Frontal cortex (tissue), 3 donors: ENCODE measurements at regions not wholly inside any gene's neighbourhood (a gene's known extent, or its start where the extent isn't known, plus 50 kb on each side); places are given as distances from the start of the nearest gene placed in this dataset.
"Not testable (repeated sequence)": the region's sequence is repeated elsewhere in the genome, so short reads cannot be mapped to it uniquely, and the experiment has no call there.

Experiments
- DNase-seq, 2 donors: peaks; one replicate each; pipeline ENCODE4 v3.0.0; 2012; ENCODE audit warnings: low spot score in 2 of 2
- FAIRE-seq: peaks from 2 replicates; lab custom pipeline; 2012; peaks lifted over from hg19 to GRCh38; lab: Jason Lieb, UNC
- donor health status: control.
- donor health status: control.
- donor health status: control.

DNA sequence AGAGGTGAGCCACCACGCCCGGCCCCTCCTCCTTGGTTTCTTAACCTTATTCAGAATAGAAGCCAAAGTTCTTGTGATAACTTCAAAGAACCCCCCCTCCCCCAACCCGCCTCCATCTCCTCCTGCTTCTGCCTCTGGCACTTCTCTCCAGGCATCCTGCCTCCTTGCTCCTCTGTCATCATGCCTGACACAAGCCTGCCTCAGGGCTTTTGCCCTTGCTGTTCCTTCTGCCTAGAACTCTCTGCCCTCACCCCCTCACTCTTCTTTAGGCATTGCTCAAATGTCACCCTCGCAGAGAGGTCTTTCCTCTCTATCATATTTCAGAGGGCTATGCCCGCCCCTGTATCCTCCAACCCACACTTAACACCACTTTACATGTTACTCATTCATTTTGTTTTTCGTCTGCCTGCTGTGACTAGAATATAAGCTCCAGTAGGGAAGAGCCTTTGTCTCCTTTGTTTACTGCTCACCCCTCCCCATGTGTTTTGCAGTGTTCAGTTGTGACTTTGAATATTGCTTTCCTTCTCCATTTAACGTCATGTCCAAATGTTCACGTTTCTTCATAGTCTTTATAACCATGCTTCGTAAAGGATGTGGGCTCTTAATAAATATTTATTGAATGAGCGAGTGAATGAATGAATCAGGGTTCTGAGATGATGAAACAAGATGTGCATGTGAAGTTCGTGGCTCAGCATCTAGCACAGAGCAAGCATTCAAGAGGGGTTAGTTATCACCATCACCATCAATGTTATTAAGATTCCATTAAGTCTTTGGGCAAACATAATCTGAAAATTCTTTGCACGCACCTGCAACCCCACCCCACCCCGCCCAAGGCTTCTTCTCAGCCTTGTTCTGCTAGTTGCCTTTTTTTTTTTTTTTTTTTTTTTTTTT is 186.2 kb upstream of the WSCD1 start:
- FAIRE-seq: no peak
- DNase-seq: no peak

DNA sequence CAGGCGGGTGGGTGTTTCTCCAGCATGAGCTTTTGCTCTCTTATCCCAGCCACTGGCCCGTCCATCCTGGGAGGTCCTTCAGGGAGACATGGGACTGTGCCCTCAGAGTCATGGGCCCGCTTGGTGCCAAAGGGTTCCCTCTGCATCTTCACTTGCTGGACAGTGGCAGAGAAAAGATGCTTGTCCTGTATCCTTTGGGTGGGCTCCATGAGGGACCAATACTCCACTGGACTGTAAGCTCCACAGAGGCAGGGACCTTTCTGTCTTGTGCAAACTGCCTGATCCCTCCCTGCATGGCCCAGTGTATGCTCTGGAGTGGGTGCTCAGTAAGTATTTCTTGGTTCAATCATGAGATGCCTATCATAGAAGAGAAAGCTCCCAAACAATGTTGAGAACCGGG is 184.8 kb upstream of the WSCD1 start:
- no peak for DNase-seq
- no peak for FAIRE-seq

DNA sequence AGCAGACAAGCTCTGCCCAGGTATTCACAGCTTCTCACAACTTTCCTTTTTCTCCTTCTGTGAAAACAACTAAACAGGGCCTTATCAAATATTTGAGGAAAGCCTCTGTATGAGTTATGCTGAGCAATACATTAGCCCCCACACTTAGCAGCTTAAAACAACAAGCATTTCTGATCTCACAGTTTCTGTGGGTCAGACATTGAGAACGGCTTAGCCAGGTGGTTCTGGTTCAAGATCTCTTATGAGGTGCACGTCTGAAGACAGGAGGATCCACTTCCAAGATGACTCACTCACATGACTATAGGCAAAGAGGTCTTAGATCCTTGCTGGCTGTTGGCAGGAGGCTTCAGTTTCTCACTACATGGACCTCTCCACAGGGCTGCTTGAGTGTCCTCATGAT is 181.4 kb upstream of the WSCD1 start:
- FAIRE-seq (no peak), DNase-seq (no peak)

DNA sequence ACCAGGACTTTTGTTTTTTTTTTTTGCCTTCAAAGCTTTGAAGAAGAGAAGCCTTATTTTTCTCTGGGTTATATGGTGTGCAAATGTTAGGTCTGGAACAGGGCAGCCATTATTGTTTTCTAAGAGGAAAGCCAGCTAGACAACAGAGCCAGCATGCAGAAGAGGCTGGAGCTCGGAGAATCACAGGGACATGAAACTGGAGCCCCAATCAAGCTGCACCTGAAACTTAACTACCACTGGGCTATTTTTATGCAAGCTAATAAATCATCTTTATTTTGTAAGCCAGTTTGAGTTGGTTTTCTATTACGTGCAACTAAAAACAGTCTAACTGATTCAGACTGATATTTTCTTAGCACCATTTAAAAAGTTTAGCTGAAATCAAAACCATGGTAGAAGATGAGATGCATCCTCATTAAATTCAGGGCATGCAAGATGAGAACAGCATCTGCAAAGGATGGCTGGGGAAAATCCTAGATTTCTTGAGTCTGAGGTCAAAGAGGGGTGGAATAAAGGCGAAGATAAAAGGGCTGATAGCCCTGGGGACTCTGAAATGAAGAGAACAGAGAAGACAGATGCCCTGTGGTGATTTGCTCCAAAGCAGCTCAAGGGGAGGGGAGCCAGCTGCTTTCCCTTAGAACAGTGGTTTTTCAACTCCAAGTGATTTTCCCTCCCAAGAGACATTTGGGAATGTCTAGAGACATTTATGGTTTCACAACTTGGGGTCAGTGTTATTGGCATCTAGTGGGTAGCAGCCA is 177.1 kb upstream of the WSCD1 start:
- no peak for FAIRE-seq
- DNase-seq: no peak

DNA sequence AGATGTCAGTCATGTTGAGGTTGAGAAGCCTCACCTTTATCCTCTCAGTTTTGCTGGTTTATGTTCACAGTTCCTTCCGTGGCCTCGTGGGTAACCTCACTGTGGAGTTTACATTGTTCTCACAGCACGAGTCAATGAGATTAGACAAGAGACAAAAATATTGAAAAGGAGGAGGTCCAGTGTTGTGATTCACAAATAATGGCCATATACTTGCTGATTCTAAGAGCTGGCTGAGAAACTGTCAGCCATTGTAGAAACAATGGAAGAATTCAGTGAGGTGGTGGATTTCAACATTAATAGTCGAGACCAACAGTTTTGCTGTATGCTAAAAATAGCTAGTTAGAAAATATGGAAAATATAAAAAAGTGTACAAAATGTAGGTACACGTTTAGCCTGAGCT is 176.4 kb upstream of the WSCD1 start:
- FAIRE-seq: no peak
- DNase-seq: no peak

DNA sequence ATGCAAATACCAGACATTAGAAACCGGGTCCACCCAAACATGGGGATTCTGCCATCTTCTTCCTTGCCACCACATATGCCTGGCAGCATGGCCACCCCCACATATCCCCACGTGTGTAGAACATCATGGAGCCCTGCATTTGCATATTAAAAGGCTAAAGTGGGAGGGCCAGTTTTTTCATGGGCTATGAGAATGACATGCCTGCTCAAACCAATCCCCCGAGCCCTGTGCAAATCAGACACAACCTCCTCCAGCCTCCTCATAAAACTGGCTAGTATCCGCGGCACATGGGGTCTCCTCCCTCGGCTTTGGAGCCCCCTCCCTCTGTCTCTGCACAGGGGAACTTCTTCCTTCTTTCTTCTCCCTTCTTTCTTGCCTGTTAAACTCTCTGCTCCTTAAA is 174.9 kb upstream of the WSCD1 start:
- no peak for DNase-seq
- no peak for FAIRE-seq

DNA sequence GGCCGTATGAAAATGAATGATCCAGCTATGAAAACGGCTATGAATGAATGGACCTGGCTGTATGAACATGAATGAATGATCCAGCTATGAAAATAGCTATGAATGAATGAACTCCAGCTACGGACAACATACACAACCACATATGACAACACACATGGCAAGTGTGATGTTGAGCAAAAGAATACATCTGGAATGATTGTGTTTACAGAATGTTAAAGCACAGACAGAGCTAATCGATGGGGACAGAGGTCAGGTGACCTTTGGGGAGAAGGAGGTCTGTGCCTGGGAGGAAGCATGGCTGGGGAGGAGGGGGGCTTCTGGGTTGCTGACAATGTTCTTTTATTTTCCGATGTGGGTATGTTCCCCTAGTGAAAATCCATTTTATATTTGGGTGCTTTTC is 174.0 kb upstream of the WSCD1 start:
- no peak for FAIRE-seq
- no peak for DNase-seq

DNA sequence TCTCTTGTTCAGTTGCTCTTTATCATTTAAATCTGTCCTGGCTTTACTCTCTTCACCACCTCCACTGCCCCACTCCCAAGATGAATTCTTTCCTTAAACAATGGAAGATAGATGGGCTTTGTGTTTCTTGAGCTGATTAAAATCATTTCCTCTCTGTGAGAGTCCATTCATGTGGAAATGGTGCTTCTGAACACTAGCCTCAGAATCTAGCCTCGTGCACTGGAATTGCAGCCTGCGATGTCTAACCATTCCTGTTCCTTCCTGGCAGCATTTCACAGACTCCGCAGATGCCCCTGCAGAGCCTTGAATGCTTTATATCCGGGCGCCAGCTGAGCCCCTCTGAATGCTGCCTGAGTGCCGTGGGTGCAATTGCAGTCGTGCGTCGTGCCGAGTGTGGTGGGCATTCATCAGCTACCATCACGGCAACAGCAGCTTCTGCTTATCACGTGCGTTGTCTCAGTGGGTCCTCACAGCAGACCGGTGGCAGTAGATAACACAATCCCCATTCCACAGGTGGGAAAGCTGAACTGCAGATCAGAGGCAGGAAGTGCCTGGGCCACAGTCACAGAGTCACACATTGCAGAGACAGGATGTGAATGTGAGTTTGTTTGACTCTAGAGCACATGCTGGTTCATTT is 172.8 kb upstream of the WSCD1 start:
- FAIRE-seq (no peak), DNase-seq (no peak)

DNA sequence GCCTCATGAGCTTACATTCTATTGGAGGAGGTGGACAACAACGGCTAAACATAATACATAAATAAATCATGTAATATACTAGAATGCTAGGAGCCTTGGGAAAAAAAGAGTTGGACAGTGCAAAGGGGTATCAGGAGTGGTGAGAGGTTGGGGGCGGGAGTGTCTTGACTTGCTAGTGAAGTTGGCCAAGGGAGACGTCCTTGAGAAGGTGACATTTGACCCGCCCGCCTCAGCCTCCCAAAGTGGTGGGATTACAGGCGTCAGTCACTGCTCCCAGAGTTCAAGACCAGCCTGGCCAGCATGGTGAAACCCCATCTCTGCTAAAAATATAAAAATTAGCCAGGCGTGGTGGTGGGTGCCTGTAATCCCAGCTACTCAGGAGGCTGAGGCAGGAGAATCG is 172.2 kb upstream of the WSCD1 start:
- not testable (repeated sequence) for DNase-seq, FAIRE-seq

DNA sequence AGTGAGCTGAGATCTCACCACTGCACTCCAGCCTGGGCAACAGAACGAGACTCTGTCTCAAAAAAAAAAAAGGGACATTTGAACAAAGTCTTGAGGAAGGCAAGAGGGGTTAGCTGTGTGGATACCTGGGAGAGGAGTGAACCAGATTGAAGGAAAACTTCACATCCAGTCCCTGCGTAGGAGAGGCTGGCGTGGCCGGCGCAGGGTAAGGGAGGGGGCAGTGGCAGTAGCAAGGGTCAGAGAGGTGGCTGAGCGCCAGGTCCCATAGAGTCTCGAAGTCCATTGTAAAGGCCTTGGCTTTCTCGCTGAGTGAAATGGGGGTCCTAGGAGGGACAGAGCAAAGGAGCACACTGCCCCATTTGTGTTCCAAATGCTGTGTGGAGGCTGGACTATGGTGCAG is 171.8 kb upstream of the WSCD1 start:
- DNase-seq: no peak
- no peak for FAIRE-seq

DNA sequence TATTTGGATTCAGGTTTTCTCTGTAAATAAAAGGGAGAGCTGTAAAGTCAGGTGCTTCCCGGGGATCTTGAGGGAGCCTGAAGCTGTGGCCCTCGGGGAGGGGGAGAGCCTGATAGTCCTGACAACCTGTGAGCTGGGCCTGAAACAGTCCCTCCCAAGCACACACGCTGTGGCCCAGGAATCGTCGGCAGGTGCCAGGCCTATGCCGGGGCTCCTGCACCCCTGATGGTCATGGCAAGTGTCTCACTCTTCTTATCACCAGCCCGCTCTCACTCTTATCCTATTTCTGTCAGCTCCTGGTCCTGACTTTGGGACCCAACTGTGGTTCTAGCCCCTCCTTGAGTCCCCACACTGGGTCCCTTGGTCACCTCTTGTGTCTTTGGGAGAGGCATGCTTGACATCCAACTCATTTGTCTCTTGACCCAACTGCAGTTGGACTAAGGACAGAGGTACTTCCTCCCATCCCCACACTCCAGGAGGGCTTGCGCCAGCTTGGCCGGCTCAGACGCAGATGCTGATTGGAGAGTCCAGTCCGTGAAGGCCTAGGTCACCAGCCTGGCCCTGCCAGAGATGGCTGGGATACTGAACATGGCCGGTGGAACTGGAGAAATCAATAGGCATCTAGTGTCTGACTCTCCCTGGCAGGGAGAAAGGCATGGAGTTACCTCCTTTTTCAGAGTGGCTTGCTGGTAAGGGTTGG is 170.5 kb upstream of the WSCD1 start:
- DNase-seq (no peak), FAIRE-seq (no peak)

DNA sequence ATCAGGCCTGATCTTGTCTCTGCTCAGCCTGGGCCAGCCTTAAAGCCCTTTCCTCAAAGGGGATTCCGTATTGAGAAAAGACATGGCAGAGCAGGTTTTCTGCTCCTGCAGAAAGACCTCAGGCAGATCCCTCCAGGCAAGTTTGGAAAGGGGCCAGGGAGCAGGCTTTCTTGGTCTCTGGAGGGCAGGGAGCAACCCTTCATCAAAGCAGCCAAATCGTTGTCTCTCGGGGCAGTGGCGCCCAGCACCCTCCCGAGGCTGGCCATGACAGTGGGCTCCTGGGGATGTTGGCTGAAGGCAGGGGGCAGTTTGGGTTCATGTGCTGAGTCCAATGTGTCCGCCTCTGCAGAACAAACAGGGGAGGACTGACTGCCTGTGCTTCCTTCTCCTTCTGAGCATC is 168.4 kb upstream of the WSCD1 start:
- DNase-seq: no peak
- FAIRE-seq: no peak

DNA sequence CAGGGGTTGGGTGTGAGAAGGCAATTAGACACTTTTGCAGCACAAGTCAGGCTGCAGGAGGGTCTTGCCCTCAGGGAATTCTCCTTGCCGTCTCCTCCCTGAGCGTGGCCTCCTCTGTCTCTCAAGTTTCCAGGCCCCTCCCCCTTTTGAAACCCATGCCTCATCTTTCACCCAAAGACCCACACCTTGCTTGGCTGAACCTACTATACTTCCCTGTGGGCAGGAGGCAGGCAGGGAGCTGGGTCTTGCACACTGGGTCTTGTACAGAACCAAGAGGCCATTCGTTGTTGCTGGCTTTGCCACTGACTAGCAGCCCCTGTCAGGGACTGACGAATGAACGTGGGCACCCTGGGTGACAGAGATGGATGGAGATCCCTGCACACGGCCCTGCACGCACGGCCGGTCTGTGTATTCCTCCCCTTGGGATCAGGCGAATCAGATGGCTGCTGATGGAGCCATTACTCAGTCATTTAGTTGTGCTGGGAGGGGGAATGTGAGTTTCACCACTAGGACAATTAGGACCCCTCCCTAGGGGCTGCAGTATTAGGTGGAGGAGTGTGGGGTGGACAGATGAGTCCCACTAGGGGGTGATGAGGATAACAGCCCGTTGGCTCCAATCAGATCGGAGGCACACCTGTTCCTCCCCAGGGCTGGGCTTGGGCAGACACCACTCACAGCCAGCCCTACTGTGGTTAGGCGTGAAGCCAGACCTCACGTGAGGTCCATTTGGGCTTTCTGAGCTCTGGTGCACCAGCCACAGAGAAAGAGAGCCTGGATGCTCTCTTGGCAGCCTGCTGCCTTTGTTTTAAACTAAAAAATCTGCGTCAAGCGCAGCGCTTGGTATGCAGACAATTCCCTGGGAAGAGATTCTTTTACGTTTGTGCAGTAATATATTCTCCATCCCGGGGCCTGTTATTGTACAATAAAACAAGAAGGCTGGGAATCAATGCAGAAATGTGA is 167.7 kb upstream of the WSCD1 start:
- no peak for FAIRE-seq
- no peak for DNase-seq

DNA sequence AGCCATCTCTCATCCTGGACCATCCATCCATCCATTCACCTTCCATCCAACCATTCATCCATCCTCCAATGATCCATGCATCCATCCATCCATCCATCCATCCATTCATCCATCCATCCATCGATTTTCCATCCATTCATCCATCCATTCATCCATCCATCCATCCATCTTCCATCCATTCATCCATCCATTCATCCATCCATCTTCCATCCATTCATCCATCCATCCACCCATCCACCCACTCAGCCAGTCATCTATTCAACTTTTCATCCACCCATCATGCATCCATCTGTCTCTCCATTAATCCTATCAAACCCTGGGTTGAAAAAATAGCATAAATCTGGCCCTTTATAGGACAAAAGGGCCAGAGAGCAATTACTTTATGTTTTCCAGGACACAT is 158.3 kb upstream of the WSCD1 start:
- DNase-seq: no peak
- no peak for FAIRE-seq

DNA sequence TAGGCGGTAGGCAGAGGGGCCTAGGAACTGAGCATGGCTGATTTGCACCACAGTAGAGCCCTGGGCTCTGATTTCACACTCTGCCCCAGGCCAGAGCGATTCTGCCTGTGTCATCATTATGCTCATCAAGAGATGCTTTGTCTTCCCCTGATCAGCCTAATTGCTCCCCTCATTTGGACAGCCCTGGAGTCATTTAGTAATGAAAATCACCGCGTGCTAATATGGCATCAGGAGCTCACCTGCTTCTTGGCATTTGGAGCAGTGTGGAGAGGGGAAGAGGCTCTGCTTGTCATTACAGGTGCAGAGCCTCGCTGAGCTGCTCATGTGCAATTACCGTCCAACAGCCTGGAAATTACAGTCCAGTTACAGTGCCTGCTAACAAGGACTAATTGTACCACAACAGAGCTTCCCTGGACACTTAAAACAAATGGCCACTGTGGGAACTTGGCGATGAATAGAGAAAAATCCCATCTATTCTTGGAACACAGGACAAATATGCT is 157.1 kb upstream of the WSCD1 start:
- DNase-seq: peak; percentile 30 to 43
- FAIRE-seq: no peak

DNA sequence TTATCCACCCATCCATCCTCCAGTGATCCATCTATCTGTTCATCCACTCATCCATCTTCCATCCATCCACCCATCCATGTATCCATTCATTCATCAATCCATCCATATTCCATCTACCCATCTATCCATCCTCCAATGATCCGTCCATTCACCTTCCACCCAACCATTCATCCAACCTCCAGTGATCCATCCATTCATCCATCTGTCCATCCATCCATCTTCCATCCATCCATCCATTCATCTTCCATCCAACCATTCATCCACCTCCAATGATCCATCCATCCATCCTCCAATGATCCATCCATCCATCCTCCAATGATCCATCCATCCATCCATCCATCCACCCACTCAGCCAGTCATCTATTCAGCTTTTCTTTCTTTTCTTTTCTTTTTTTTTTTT is 156.5 kb upstream of the WSCD1 start:
- no peak for FAIRE-seq

DNA sequence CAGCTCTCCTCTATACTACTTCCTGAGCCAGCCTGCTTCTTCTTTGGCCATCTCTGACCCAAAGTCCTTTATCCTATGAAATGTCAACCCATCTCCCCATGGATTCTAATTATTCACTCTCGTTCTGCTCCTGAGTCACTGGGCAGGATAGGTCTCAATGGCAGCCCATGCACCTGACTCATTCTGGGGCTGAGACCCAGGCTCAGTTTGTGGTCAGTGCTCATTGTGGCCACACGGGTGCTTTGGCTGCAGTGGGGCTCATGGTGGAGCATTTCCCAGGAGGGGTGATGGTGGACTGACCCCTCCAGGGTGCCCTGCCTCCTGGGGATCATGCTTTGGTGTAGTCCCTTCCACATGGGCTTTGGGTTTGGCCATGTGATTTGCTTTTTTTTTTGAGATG is 154.8 kb upstream of the WSCD1 start:
- DNase-seq: no peak
- FAIRE-seq: no peak

More for the DNA sequence above, 156.5 kb upstream of the WSCD1 start:
- DNase-seq: no peak

DNA sequence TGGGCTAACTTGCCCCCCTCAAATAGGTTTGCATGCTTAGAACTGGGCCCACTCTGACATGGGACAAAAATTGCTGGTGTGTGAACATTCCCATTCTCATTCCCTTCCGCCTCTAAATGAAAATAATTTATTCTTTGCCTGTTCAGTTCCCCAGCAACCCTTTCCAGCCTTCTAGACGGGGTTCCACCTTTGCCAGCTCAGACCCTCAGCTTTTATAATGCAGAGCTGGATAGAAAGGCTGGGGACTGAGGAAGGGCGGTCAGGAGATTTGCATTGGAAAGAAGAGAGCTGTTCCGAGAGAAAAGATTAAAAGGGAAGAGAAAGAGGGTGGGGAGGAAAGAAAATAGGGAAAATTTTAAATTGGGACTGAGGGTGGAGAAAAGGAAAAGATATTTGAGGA is 151.1 kb upstream of the WSCD1 start:
- no peak for FAIRE-seq
- no peak for DNase-seq
